ENCODE measurements at regions not wholly inside any gene's neighbourhood (a gene's known extent, or its start where the extent isn't known, plus 50 kb on each side); places are given as distances from the start of the nearest gene placed in this dataset.

GRCh38 chr13:22487932-22488331, 692.8 kb upstream of the SGCG start:
- Histone ChIP-seq H3K9me3 (replicated peaks; ENCODE audit: control insufficient read depth, insufficient read depth, low read depth, low read length) (no peaks in the 10 kb centered on the region), H3K27ac (ENCODE audit: extremely low read depth, low read depth, low read length) (no peak overlapping the region), H3K36me3 (ENCODE audit: control insufficient read depth, insufficient read depth, low read length) (no peaks in the 10 kb centered on the region), H3K4me3 (no peak overlapping the region), H4K20me1 (replicated peaks; ENCODE audit: control insufficient read depth, insufficient read depth, low read length) (no peaks in the 10 kb centered on the region), H3K9me1 (ENCODE audit: control insufficient read depth, insufficient read depth, low read length) (no peaks in the 10 kb centered on the region), H3K4me1 (replicated peaks in 1 of 2; ENCODE audit: control insufficient read depth in 2 of 2, insufficient read depth in 2 of 2, low read length in 2 of 2) (no peaks in the 10 kb centered on the region), H3K79me2 (ENCODE audit: control insufficient read depth, insufficient read depth, low read length) (no peaks in the 10 kb centered on the region), H3K9ac (ENCODE audit: insufficient read depth in 1 of 2, low read depth in 2 of 2, low read length in 2 of 2) (no peak overlapping the region), H3K27me3 (ENCODE audit: control insufficient read depth in 2 of 2, insufficient read depth in 2 of 2, low read length in 2 of 2) (no peaks in the 10 kb centered on the region), H3K4me2 (ENCODE audit: insufficient read depth, low read length) (no peak overlapping the region), H2AFZ (ENCODE audit: low read depth, low read length) (no peak overlapping the region)
- DNase-seq (ENCODE audit: extremely low read depth in 1 of 4, low spot score in 3 of 4) (no peak), ATAC-seq (no peak), FAIRE-seq (no peak)
- TF ChIP-seq CBX2 (IDR thresholded peaks at IDR 0.05; ENCODE audit: insufficient read depth, low read length, poor library complexity, severe bottlenecking) (no peak), CREBBP (IDR thresholded peaks at IDR 0.05; ENCODE audit: low read depth, low read length) (no peak), LEF1 (IDR thresholded peaks at IDR 0.05) (no peak), GABPB1 (CRISPR knock-in tag; IDR thresholded peaks at IDR 0.05) (no peak), ZNF644 (tag; IDR thresholded peaks at IDR 0.05; ENCODE audit: low read depth) (no peak), KAT7 (CRISPR knock-in tag; IDR thresholded peaks at IDR 0.05; ENCODE audit: borderline replicate concordance) (no peak), NR2F6 (CRISPR knock-in tag; IDR thresholded peaks at IDR 0.05) (no peak), ZNF197 (CRISPR knock-in tag; IDR thresholded peaks at IDR 0.05; ENCODE audit: low read depth) (no peak), RBM34 (IDR thresholded peaks at IDR 0.05; ENCODE audit: borderline replicate concordance, insufficient read depth, low read length) (no peak), PHF21A (IDR thresholded peaks at IDR 0.05; ENCODE audit: borderline replicate concordance, low read depth) (no peak), NONO (IDR thresholded peaks at IDR 0.05; ENCODE audit: low read depth in 2 of 2, low read length in 1 of 2) (no peak), BCOR (IDR thresholded peaks at IDR 0.05) (no peak), CEBPB (tag; IDR thresholded peaks at IDR 0.05) (no peak), HDAC3 (IDR thresholded peaks at IDR 0.05; ENCODE audit: borderline replicate concordance, partially characterized antibody) (no peak)
- TF ChIP-seq, protein P1, sequence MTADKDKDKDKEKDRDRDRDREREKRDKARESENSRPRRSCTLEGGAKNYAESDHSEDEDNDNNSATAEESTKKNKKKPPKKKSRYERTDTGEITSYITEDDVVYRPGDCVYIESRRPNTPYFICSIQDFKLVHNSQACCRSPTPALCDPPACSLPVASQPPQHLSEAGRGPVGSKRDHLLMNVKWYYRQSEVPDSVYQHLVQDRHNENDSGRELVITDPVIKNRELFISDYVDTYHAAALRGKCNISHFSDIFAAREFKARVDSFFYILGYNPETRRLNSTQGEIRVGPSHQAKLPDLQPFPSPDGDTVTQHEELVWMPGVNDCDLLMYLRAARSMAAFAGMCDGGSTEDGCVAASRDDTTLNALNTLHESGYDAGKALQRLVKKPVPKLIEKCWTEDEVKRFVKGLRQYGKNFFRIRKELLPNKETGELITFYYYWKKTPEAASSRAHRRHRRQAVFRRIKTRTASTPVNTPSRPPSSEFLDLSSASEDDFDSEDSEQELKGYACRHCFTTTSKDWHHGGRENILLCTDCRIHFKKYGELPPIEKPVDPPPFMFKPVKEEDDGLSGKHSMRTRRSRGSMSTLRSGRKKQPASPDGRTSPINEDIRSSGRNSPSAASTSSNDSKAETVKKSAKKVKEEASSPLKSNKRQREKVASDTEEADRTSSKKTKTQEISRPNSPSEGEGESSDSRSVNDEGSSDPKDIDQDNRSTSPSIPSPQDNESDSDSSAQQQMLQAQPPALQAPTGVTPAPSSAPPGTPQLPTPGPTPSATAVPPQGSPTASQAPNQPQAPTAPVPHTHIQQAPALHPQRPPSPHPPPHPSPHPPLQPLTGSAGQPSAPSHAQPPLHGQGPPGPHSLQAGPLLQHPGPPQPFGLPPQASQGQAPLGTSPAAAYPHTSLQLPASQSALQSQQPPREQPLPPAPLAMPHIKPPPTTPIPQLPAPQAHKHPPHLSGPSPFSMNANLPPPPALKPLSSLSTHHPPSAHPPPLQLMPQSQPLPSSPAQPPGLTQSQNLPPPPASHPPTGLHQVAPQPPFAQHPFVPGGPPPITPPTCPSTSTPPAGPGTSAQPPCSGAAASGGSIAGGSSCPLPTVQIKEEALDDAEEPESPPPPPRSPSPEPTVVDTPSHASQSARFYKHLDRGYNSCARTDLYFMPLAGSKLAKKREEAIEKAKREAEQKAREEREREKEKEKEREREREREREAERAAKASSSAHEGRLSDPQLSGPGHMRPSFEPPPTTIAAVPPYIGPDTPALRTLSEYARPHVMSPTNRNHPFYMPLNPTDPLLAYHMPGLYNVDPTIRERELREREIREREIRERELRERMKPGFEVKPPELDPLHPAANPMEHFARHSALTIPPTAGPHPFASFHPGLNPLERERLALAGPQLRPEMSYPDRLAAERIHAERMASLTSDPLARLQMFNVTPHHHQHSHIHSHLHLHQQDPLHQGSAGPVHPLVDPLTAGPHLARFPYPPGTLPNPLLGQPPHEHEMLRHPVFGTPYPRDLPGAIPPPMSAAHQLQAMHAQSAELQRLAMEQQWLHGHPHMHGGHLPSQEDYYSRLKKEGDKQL (CRISPR knock-in tag; IDR thresholded peaks at IDR 0.05; ENCODE audit: borderline replicate concordance), result no peak
- no TSS peak for BruUV-seq (replicated peaks)
- POLR2A ChIA-PET, result no interaction called here
- in situ Hi-C loops (cut with MboI) (no loop called here), intact Hi-C loops (cut with micrococcal nuclease) (no loop called here)
- CTCF ChIA-PET (ENCODE audit: low intra/inter-chr PET ratio), result no interaction called here
